Liver (tissue), 9 donors: ENCODE measurements at regions not wholly inside any gene's neighbourhood (a gene's known extent, or its start where the extent isn't known, plus 50 kb on each side); places are given as distances from the start of the nearest gene placed in this dataset. TPM values are rescaled to one million over a fixed set of nuclear protein-coding genes. Genes with fewer than 3 reads are reported as not detected.

ENCODE experiments used
- DNase-seq: peaks from one replicate; pipeline ENCODE4 v3.0.0-alpha.2; 2017; ENCODE audit warnings: low spot score
- H3K27ac ChIP-seq, 2 donors: one replicate each; pipeline ENCODE4 v1.7.0; 2013; ENCODE audit warnings: inconsistent platforms in 2 of 2, low read length in 2 of 2, control low read depth in 1 of 2, low read depth in 1 of 2, mild to moderate bottlenecking in 1 of 2
- H3K27me3 ChIP-seq, 4 donors: one replicate each; pipeline versions ENCODE4 v1.6.1 to v1.7.0; 2013; ENCODE audit warnings: low read length in 3 of 4, inconsistent platforms in 1 of 4, mild to moderate bottlenecking in 1 of 4, moderate library complexity in 1 of 4; ENCODE audit not compliant: control insufficient read depth in 4 of 4, insufficient read depth in 4 of 4
- H3K36me3 ChIP-seq, 4 donors: one replicate each; pipeline versions ENCODE4 v1.6.1 to v1.7.0; 2013; ENCODE audit warnings: low read length in 3 of 4, mild to moderate bottlenecking in 3 of 4, low read depth in 1 of 4, moderate library complexity in 1 of 4; ENCODE audit not compliant: control insufficient read depth in 4 of 4, insufficient read depth in 3 of 4
- H3K4me1 ChIP-seq, 4 donors: one replicate each; pipeline versions ENCODE4 v1.6.1 to v1.7.0; 2013; ENCODE audit warnings: low read length in 3 of 4, mild to moderate bottlenecking in 3 of 4, moderate library complexity in 1 of 4; ENCODE audit not compliant: control insufficient read depth in 4 of 4, insufficient read depth in 4 of 4
- H3K4me3 ChIP-seq, 3 donors: one replicate each; pipeline versions ENCODE4 v1.6.1 to v1.7.0; 2013; ENCODE audit warnings: low read length in 3 of 3, control low read depth in 1 of 3, low read depth in 1 of 3, mild to moderate bottlenecking in 1 of 3
- H3K9ac ChIP-seq, 2 donors: one replicate each; pipeline ENCODE4 v1.7.0; 2013; ENCODE audit warnings: low read length in 2 of 2, mild to moderate bottlenecking in 2 of 2, moderate library complexity in 2 of 2, control low read depth in 1 of 2, low read depth in 1 of 2
- H3K9me3 ChIP-seq, 4 donors: one replicate each; pipeline versions ENCODE4 v1.6.1 to v1.7.0; 2013; ENCODE audit warnings: low read length in 3 of 4; ENCODE audit not compliant: control insufficient read depth in 4 of 4
- CTCF ChIP-seq: fragments of 150-350 bp; IDR thresholded peaks from 2 replicates; pipeline ENCODE4 v1.5.1; 2017; ENCODE audit warnings: improper control_type of control experiment, low read depth, low read length; ENCODE audit not compliant: missing input control
- FOXA2 ChIP-seq: IDR thresholded peaks from 2 replicates; pipeline ENCODE4 v1.6.1; 2016; ENCODE audit warnings: antibody characterized with exemption
- HNF4A ChIP-seq, 2 donors: conservative IDR thresholded peaks; 2 replicates each; pipeline ENCODE4 v1.6.1; 2016; ENCODE audit warnings: antibody characterized with exemption in 2 of 2, mild to moderate bottlenecking in 2 of 2
- JUND ChIP-seq, 2 donors: IDR thresholded peaks; 2 replicates each; pipeline ENCODE4 v1.6.1; 2016; ENCODE audit warnings: antibody characterized with exemption in 2 of 2
- RAD21 ChIP-seq, 2 donors: IDR thresholded peaks; 2 replicates each; pipeline ENCODE4 v1.6.1; 2016; ENCODE audit warnings: antibody characterized with exemption in 2 of 2, mild to moderate bottlenecking in 2 of 2
- REST ChIP-seq: IDR thresholded peaks from 2 replicates; pipeline ENCODE4 v1.6.1; 2016; ENCODE audit warnings: antibody characterized with exemption, mild to moderate bottlenecking
- RXRA ChIP-seq, 2 donors: IDR thresholded peaks; 2 replicates each; pipeline ENCODE4 v1.6.1; 2017 to 2018; ENCODE audit warnings: antibody characterized with exemption in 2 of 2, mild to moderate bottlenecking in 1 of 2
- SP1 ChIP-seq: IDR thresholded peaks from 2 replicates; pipeline ENCODE4 v1.6.1; 2018; ENCODE audit warnings: antibody characterized with exemption, mild to moderate bottlenecking
- ZBTB33 ChIP-seq: IDR thresholded peaks from 2 replicates; pipeline ENCODE4 v1.6.1; 2016; ENCODE audit warnings: antibody characterized with exemption
- WGBS: extraction: QIAGEN DNeasy Blood & Tissue Kit; methylation state at CpG from one replicate; pipeline ENCODE4 v1.1.7; 2013; 5-methylcytosine and 5-hydroxymethylcytosine counted together
- small RNA-seq: library from RNA; depleted of rRNA; stranded (forward); fragments of <200 nt; gene quantifications from one replicate; pipeline ENCODE3, GENCODE V24; 2014
- donor health status: healthy.
- donor health status: healthy.
- donor health status: healthy.
- donor health status: healthy.
- donor health status: healthy.

DNA sequence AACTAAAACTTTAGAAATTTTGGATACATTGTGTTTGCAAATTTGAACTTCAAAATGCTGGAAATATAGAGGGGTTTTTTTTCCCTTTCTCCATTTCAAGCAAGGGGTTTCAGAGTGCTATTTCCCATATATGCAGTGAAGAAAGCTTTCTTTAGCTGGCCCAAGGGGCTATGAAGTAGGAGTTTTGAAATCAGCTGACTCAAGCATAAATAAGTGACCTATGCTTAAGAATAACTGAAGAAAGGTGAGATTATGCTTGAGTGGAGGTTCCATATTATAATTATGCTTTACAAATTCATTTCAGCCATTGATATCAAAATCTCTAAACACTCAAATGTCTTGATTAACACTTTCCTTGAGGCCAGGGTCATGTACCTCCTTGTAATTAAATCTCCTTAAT, 51.0 kb upstream of the RBBP8 start (continued):
- TF ChIP-seq CTCF (no peak), ZBTB33 (no peak)

GRCh38 chr18:22883179-22883578, 49.9 kb upstream of the RBBP8 start:
- H3K4me3 ChIP-seq = no peak overlapping the region

More at GRCh38 chr18:22883179-22883578, 49.9 kb upstream of the RBBP8 start:
- no peaks in the 10 kb centered on the region for H3K36me3 ChIP-seq
- H3K9ac ChIP-seq = no peak overlapping the region
- no peaks in the 10 kb centered on the region for H3K27me3 ChIP-seq
- no peak overlapping the region for H3K27ac ChIP-seq
- no peak for DNase-seq
- TF ChIP-seq RAD21 (IDR thresholded peaks at IDR 0.05) = no peak
- TF ChIP-seq JUND (IDR thresholded peaks at IDR 0.05) = no peak
- no peak for TF ChIP-seq RXRA (IDR thresholded peaks at IDR 0.05)
- TF ChIP-seq REST = no peak
- TF ChIP-seq SP1 = no peak
- TF ChIP-seq ZBTB33 = no peak
- TF ChIP-seq FOXA2 = no peak
- TF ChIP-seq HNF4A (conservative IDR thresholded peaks at IDR 0.05) = no peak
- WGBS = 91% methylated on average over 2 of the region's 2 CpGs
- no peaks in the 10 kb centered on the region for H3K9me3 ChIP-seq
- H3K4me1 ChIP-seq = peaks cover 0 to 4% (median 1%) of the 10 kb centered on the region in 4 donors

Small RNA genes lying in the stretch of these regions (small RNA-seq; reads per million reads assigned to genes)
- gene RNU6-1032P = not detected
